Tibial artery (tissue), 4 donors: ENCODE measurements at regions not wholly inside any gene's neighbourhood (a gene's known extent, or its start where the extent isn't known, plus 50 kb on each side); places are given as distances from the start of the nearest gene placed in this dataset.
"Not testable (repeated sequence)": the region's sequence is repeated elsewhere in the genome, so short reads cannot be mapped to it uniquely, and the experiment has no call there.

Experiments used
- DNase-seq, 2 donors: peaks; one replicate each; pipeline ENCODE4 v3.0.0-alpha.2; 2019
- H3K27ac ChIP-seq, 2 donors: fragments of 200-600 bp; sonication (generic) in 1 of 2; 1 replicate in 1 of 2; 2 replicates in 1 of 2; pipeline ENCODE4 v1.5.1; 2018 to 2019; ENCODE audit warnings: mild to moderate bottlenecking in 1 of 2
- H3K27me3 ChIP-seq, 2 donors: fragments of 200-600 bp; sonication (generic) in 1 of 2; one replicate each; pipeline versions ENCODE4 v1.5.1 to v1.6.0; 2016 to 2019
- H3K36me3 ChIP-seq, 3 donors: fragments of 200-600 bp; sonication (generic) in 2 of 3; one replicate each; pipeline ENCODE4 v1.5.1; 2016 to 2019; ENCODE audit warnings: mild to moderate bottlenecking in 2 of 3
- H3K4me1 ChIP-seq, 4 donors: fragments of 200-600 bp; sonication (generic) in 2 of 4; 1 replicate in 3 of 4; 2 replicates in 1 of 4; pipeline ENCODE4 v1.5.1; 2016 to 2019
- H3K4me3 ChIP-seq, 2 donors: fragments of 200-600 bp; sonication (generic) in 1 of 2; 1 replicate in 1 of 2; 2 replicates in 1 of 2; pipeline ENCODE4 v1.5.1; 2018 to 2019; ENCODE audit warnings: mild to moderate bottlenecking in 2 of 2
- H3K9me3 ChIP-seq, 3 donors: fragments of 200-600 bp; sonication (generic) in 1 of 3; one replicate each; pipeline ENCODE4 v1.5.1; 2016 to 2019
- CTCF ChIP-seq, 2 experiments: fragments of 200-600 bp in 1 of 2; fragments of 450-650 bp in 1 of 2; IDR thresholded peaks; one replicate each; pipeline ENCODE4 v1.5.1; 2017 to 2019; ENCODE audit warnings: antibody characterized with exemption in 2 of 2, mild to moderate bottlenecking in 1 of 2, moderate library complexity in 1 of 2
- intact Hi-C: fragments of 100-400 bp; cut with DNase I; formaldehyde crosslinking; loops from one replicate; pipeline ENCODE4 v1.15.0; 2023; ENCODE audit warnings: low total_unique reads

- no peak for TF ChIP-seq CTCF (IDR thresholded peaks at IDR 0.05)
- Histone ChIP-seq H3K27ac (no peak overlapping the region), H3K4me1 (no peaks in the 10 kb centered on the region), H3K9me3 (no peaks in the 10 kb centered on the region), H3K27me3 (no peaks in the 10 kb centered on the region), H3K36me3 (no peaks in the 10 kb centered on the region), H3K4me3 (no peak overlapping the region)
- intact Hi-C loops, result no loop called here
- DNase-seq, result no peak
Measured at GRCh38 chr10:26939962-26940354, 79.2 kb upstream of the ABI1 start.

GRCh38 chr10:26939290-26939961, 78.7 kb upstream of the ABI1 start:
- Histone ChIP-seq H3K36me3 (no peaks in the 10 kb centered on the region), H3K4me3 (no peak overlapping the region), H3K4me1 (no peaks in the 10 kb centered on the region), H3K9me3 (no peaks in the 10 kb centered on the region), H3K27me3 (no peaks in the 10 kb centered on the region), H3K27ac (no peak overlapping the region)
- TF ChIP-seq CTCF (IDR thresholded peaks at IDR 0.05), result no peak
- intact Hi-C loops, result no loop called here
- no peak for DNase-seq

- Histone ChIP-seq H3K27ac (no peak overlapping the region), H3K9me3 (no peaks in the 10 kb centered on the region), H3K27me3 (no peaks in the 10 kb centered on the region), H3K4me1 (no peaks in the 10 kb centered on the region), H3K36me3 (no peaks in the 10 kb centered on the region), H3K4me3 (no peak overlapping the region)
- no peak for TF ChIP-seq CTCF (IDR thresholded peaks at IDR 0.05)
- intact Hi-C loops, result no loop called here
- DNase-seq, result no peak
Measured at GRCh38 chr10:26938578-26938977, 77.8 kb upstream of the ABI1 start.

GRCh38 chr10:26937371-26937770, 76.6 kb upstream of the ABI1 start:
- Histone ChIP-seq H3K36me3 (no peaks in the 10 kb centered on the region), H3K27ac (no peak overlapping the region), H3K4me1 (no peaks in the 10 kb centered on the region), H3K4me3 (no peak overlapping the region), H3K9me3 (no peaks in the 10 kb centered on the region), H3K27me3 (no peaks in the 10 kb centered on the region)
- intact Hi-C loops, result no loop called here
- no peak for TF ChIP-seq CTCF (IDR thresholded peaks at IDR 0.05)
- no peak for DNase-seq

GRCh38 chr10:26934190-26934589, 73.4 kb upstream of the ABI1 start:
- H3K4me3 ChIP-seq, H3K36me3 ChIP-seq, intact Hi-C loops, H3K4me1 ChIP-seq, H3K27ac ChIP-seq, H3K9me3 ChIP-seq, DNase-seq, H3K27me3 ChIP-seq: not testable (repeated sequence)

- TF ChIP-seq CTCF (IDR thresholded peaks at IDR 0.05), result no peak
- intact Hi-C loops, result no loop called here
- no peaks in the 10 kb centered on the region for H3K9me3 ChIP-seq
Measured at GRCh38 chr10:26932576-26932975, 71.8 kb upstream of the ABI1 start.

More at GRCh38 chr10:26932576-26932975, 71.8 kb upstream of the ABI1 start:
- DNase-seq, result no peak
- Histone ChIP-seq H3K36me3 (no peaks in the 10 kb centered on the region), H3K4me3 (no peak overlapping the region), H3K4me1 (peaks cover 0 to 6% (median 5%) of the 10 kb centered on the region in 4 donors), H3K27ac (no peak overlapping the region), H3K27me3 (no peaks in the 10 kb centered on the region)
